ENCODE measurements at regions not wholly inside any gene's neighbourhood (a gene's known extent, or its start where the extent isn't known, plus 50 kb on each side); places are given as distances from the start of the nearest gene placed in this dataset.

GRCh38 chr5:110085826-110086225 lies 396.1 kb downstream of the MAN2A1 start:
- TF ChIP-seq CTCF (conservative IDR thresholded peaks at IDR 0.05; ENCODE audit: low read depth in 2 of 2) (no peak), POLR2AphosphoS5 (IDR thresholded peaks at IDR 0.05; ENCODE audit: low read depth) (no peak), EZH2 (IDR thresholded peaks at IDR 0.05; ENCODE audit: low read depth, unreplicated experiment) (no peak), REST (IDR thresholded peaks at IDR 0.05; ENCODE audit: unreplicated experiment) (no peak), EZH2phosphoT487 (IDR thresholded peaks at IDR 0.05; ENCODE audit: unreplicated experiment) (no peak), JUNB (IDR thresholded peaks at IDR 0.05; ENCODE audit: unreplicated experiment) (no peak), ZNF331 (CRISPR knock-in tag; IDR thresholded peaks at IDR 0.05; ENCODE audit: low read depth) (no peak), ETS1 (IDR thresholded peaks at IDR 0.05) (no peak)

Measured in GM23338 (cell line).